ENCODE measurements at regions not wholly inside any gene's neighbourhood (a gene's known extent, or its start where the extent isn't known, plus 50 kb on each side); places are given as distances from the start of the nearest gene placed in this dataset.

DNA sequence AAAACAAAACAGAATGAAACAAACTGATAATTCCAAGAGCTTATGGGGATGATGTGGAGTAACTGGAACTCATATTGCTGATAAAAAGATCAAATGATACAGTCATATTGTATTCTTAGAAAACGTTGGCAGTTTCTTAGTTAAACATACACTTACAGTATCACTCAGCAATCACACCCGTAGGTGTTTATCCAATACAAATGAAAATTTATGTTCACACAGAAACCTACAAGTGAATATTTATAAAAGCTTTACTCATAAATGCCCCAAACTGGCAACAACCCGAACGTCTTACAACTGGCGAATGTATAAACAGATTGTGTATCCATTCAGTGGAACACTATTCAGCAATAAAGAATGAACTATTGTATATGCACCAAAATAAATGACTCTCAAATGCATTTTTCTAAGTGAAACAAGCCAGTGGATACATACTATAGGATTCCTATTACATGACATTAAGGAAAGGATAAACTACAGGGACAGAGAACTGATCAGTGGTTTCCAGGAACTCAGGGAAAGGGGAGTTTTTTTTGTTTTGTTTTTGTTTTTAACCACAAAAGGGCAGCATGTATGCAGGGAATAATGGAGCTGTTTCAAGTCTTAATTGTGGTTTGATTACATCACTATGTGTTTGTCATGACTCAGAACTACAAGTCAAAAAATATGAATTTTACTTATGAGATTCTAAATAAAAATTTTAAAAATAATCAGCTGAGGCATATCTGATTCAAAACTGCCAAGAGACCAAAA lies 71.8 kb upstream of the NDUFB4 start:
- TF ChIP-seq, protein P1, sequence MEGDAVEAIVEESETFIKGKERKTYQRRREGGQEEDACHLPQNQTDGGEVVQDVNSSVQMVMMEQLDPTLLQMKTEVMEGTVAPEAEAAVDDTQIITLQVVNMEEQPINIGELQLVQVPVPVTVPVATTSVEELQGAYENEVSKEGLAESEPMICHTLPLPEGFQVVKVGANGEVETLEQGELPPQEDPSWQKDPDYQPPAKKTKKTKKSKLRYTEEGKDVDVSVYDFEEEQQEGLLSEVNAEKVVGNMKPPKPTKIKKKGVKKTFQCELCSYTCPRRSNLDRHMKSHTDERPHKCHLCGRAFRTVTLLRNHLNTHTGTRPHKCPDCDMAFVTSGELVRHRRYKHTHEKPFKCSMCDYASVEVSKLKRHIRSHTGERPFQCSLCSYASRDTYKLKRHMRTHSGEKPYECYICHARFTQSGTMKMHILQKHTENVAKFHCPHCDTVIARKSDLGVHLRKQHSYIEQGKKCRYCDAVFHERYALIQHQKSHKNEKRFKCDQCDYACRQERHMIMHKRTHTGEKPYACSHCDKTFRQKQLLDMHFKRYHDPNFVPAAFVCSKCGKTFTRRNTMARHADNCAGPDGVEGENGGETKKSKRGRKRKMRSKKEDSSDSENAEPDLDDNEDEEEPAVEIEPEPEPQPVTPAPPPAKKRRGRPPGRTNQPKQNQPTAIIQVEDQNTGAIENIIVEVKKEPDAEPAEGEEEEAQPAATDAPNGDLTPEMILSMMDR (IDR thresholded peaks at IDR 0.05 in 2 of 3, conservative IDR thresholded peaks at IDR 0.05 in 1 of 3; ENCODE audit: borderline replicate concordance in 1 of 3, insufficient read depth in 1 of 3, low read depth in 2 of 3, low read length in 2 of 3), result no peak
- no peak for TF ChIP-seq JUND (IDR thresholded peaks at IDR 0.05)

Data from HCT116 (cell line).